GM23338 (cell line): ENCODE measurements at regions not wholly inside any gene's neighbourhood (a gene's known extent, or its start where the extent isn't known, plus 50 kb on each side); places are given as distances from the start of the nearest gene placed in this dataset.

Experiments used
- ATAC-seq: fragments of 200-7000 bp; cut with Tn5 transposase; 3 replicates; pipeline ENCODE4 v1.9.1; 2020
- DNase-seq: peaks from one replicate; pipeline ENCODE4 v3.0.0-alpha.2; 2015; ENCODE audit warnings: low spot score
- H2AFZ ChIP-seq: fragments of 200-600 bp; sonication (generic); 2 replicates; pipeline ENCODE4 v1.8.0; 2016; ENCODE audit warnings: antibody characterized with exemption, mild to moderate bottlenecking, moderate library complexity
- H3F3A ChIP-seq: fragments of 200-600 bp; sonication (generic); replicated peaks from 2 replicates; pipeline ENCODE4 v1.8.0; 2017; ENCODE audit warnings: antibody characterized with exemption, mixed run types, low read depth
- H3K27ac ChIP-seq: fragments of 200-600 bp; sonication (generic); 2 replicates; pipeline ENCODE4 v1.6.1; 2016; ENCODE audit warnings: low read depth
- H3K27me3 ChIP-seq: fragments of 200-600 bp; sonication (generic); 2 replicates; pipeline ENCODE4 v1.8.0; 2016; ENCODE audit warnings: mild to moderate bottlenecking, mixed run types, moderate library complexity; ENCODE audit not compliant: insufficient read depth
- H3K36me3 ChIP-seq: fragments of 200-600 bp; sonication (generic); 2 replicates; pipeline ENCODE4 v1.8.0; 2016; ENCODE audit warnings: mild to moderate bottlenecking; ENCODE audit not compliant: insufficient read depth
- H3K4me1 ChIP-seq: fragments of 200-600 bp; sonication (generic); 2 replicates; pipeline ENCODE4 v1.8.0; 2016; ENCODE audit warnings: mild to moderate bottlenecking, moderate library complexity; ENCODE audit not compliant: insufficient read depth
- H3K4me2 ChIP-seq: fragments of 200-600 bp; sonication (generic); 2 replicates; pipeline ENCODE4 v1.7.1; 2017; ENCODE audit warnings: mixed run types
- H3K4me3 ChIP-seq: fragments of 200-600 bp; sonication (generic); 2 replicates; pipeline ENCODE4 v1.6.1; 2016; ENCODE audit warnings: mixed run types
- H3K79me2 ChIP-seq: fragments of 200-600 bp; sonication (generic); replicated peaks from 2 replicates; pipeline ENCODE4 v1.8.0; 2017; ENCODE audit warnings: mild to moderate bottlenecking; ENCODE audit not compliant: insufficient read depth
- H3K9me2 ChIP-seq: fragments of 200-600 bp; sonication (generic); 2 replicates; pipeline ENCODE4 v1.8.0; 2017; ENCODE audit not compliant: insufficient read depth
- H4K20me1 ChIP-seq: fragments of 200-600 bp; sonication (generic); replicated peaks from 2 replicates; pipeline ENCODE4 v1.8.0; 2017; ENCODE audit warnings: mild to moderate bottlenecking; ENCODE audit not compliant: insufficient read depth
- H3K27ac Mint-ChIP-seq: 2 replicates; pipeline ENCODE4 v1.8.0; 2020; ENCODE audit warnings: inconsistent platforms, mild to moderate bottlenecking, moderate library complexity, mixed read lengths
- H3K27me3 Mint-ChIP-seq: 3 replicates; pipeline ENCODE4 v1.8.0; 2022; ENCODE audit warnings: low read depth, mild to moderate bottlenecking, moderate library complexity, mixed read lengths, inconsistent platforms; ENCODE audit not compliant: insufficient read depth, poor library complexity
- H3K36me3 Mint-ChIP-seq: 3 replicates; pipeline ENCODE4 v1.8.0; 2021; ENCODE audit warnings: low read depth, mild to moderate bottlenecking, inconsistent platforms, moderate library complexity, mixed read lengths
- H3K4me1 Mint-ChIP-seq: 3 replicates; pipeline ENCODE4 v1.8.0; 2020; ENCODE audit warnings: mild to moderate bottlenecking, inconsistent platforms, mixed read lengths
- H3K4me3 Mint-ChIP-seq: 3 replicates; pipeline ENCODE4 v1.8.0; 2021; ENCODE audit warnings: moderate library complexity, mild to moderate bottlenecking, inconsistent platforms, mixed read lengths
- H3K9me3 Mint-ChIP-seq: 3 replicates; pipeline ENCODE4 v1.8.0; 2020; ENCODE audit warnings: moderate library complexity, mild to moderate bottlenecking, inconsistent platforms, mixed read lengths
- CREB1 ChIP-seq: fragments of 250-450 bp; sonication (Bioruptor Pico); IDR thresholded peaks from 2 replicates; pipeline ENCODE4 v1.5.0; 2020; ENCODE audit warnings: low read depth, mild to moderate bottlenecking, moderate library complexity
- CTCF ChIP-seq, 2 experiments: fragments of 200-600 bp in 1 of 2; sonication (generic) in 1 of 2; conservative IDR thresholded peaks; 2 replicates each; pipeline versions ENCODE4 v1.5.1 to v1.6.1; 2016 to 2017; ENCODE audit warnings: antibody characterized with exemption in 2 of 2, low read depth in 2 of 2, mild to moderate bottlenecking in 2 of 2, moderate library complexity in 1 of 2
- EZH2 ChIP-seq: fragments of 200-600 bp; sonication (generic); IDR thresholded peaks from one replicate; pipeline ENCODE4 v1.8.0; 2017; ENCODE audit warnings: antibody characterized with exemption, mild to moderate bottlenecking, low read depth; ENCODE audit not compliant: unreplicated experiment
- EZH2phosphoT487 ChIP-seq: fragments of 200-600 bp; sonication (generic); IDR thresholded peaks from one replicate; pipeline ENCODE4 v1.8.1; 2018; ENCODE audit warnings: antibody characterized with exemption; ENCODE audit not compliant: unreplicated experiment
- JUNB ChIP-seq: IDR thresholded peaks from one replicate; pipeline ENCODE4 v1.6.1; 2016; ENCODE audit warnings: antibody characterized with exemption; ENCODE audit not compliant: unreplicated experiment
- NANOG ChIP-seq: IDR thresholded peaks from 2 replicates; pipeline ENCODE4 v1.6.1; 2016; ENCODE audit warnings: antibody characterized with exemption, borderline replicate concordance
- POLR2AphosphoS5 ChIP-seq: IDR thresholded peaks from 2 replicates; pipeline ENCODE4 v1.6.1; 2016; ENCODE audit warnings: antibody characterized with exemption, low read depth
- REST ChIP-seq: IDR thresholded peaks from one replicate; pipeline ENCODE4 v1.6.1; 2018; ENCODE audit warnings: antibody characterized with exemption; ENCODE audit not compliant: unreplicated experiment
- STAT1 ChIP-seq: IDR thresholded peaks from one replicate; pipeline ENCODE4 v1.6.1; 2016; ENCODE audit warnings: antibody characterized with exemption; ENCODE audit not compliant: unreplicated experiment
- ZNF114 ChIP-seq: fragments of 250-450 bp; sonication (Bioruptor Pico); IDR thresholded peaks from 2 replicates; pipeline ENCODE4 v1.5.0; 2020; ENCODE audit warnings: mild to moderate bottlenecking, moderate library complexity
- ZNF331 ChIP-seq: fragments of 250-450 bp; sonication (Bioruptor Pico); IDR thresholded peaks from 2 replicates; pipeline ENCODE4 v1.5.0; 2020; ENCODE audit warnings: low read depth, mild to moderate bottlenecking, moderate library complexity
- ZNF462 ChIP-seq: fragments of 250-450 bp; sonication (Bioruptor Pico); IDR thresholded peaks from 2 replicates; pipeline ENCODE4 v1.5.0; 2020; ENCODE audit warnings: mild to moderate bottlenecking, moderate library complexity
- TF ChIP-seq, protein P1 (sequence below): IDR thresholded peaks from 2 replicates; pipeline ENCODE4 v1.6.1; 2016; ENCODE audit warnings: antibody characterized with exemption

DNA sequence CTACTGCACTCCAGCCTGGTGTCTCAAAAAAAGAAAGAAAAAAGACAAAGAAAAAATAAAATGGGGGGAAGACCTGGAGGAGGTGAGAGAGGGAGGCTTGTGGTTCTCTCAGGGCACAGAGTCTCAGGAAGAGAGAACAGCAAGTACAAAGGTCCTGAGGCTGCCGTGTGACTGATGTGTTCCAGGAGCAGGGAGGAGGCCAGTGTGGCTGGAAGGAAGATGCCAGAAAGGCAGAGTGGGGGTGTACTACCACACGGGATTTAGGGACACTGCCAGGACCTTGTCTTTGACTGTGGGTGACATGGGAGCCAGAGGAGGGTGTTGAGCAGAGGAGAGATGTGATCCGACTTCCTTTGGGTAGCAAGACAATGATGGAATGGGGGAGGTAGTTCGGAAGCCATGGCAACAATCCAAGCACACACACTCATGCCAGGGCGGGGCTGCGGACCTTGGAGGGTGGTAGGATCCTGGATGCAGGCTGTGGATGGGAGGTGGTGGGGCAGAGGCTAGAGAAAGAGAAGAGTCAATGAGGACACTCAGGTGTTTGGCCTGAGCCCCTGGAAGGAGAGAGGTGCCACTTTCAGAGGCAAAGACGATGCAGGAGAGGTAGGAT lies 136.4 kb upstream of the PTPN1 start:
- H3K9me2 ChIP-seq, result no peaks in the 10 kb centered on the region
- no peaks in the 10 kb centered on the region for H3K36me3 ChIP-seq
- no peaks in the 10 kb centered on the region for H3K4me1 ChIP-seq
- no peaks in the 10 kb centered on the region for H3K27me3 Mint-ChIP-seq
- H3K4me1 Mint-ChIP-seq, result no peaks in the 10 kb centered on the region
- H3K79me2 ChIP-seq, result no peaks in the 10 kb centered on the region
- TF ChIP-seq EZH2, result no peak
- no peak for TF ChIP-seq ZNF462 (CRISPR knock-in tag)
- no peak for TF ChIP-seq POLR2AphosphoS5
- no peak for TF ChIP-seq STAT1
- no peak for TF ChIP-seq ZNF114 (CRISPR knock-in tag)
- TF ChIP-seq NANOG, result no peak
- TF ChIP-seq, protein P1, sequence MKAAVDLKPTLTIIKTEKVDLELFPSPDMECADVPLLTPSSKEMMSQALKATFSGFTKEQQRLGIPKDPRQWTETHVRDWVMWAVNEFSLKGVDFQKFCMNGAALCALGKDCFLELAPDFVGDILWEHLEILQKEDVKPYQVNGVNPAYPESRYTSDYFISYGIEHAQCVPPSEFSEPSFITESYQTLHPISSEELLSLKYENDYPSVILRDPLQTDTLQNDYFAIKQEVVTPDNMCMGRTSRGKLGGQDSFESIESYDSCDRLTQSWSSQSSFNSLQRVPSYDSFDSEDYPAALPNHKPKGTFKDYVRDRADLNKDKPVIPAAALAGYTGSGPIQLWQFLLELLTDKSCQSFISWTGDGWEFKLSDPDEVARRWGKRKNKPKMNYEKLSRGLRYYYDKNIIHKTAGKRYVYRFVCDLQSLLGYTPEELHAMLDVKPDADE, result no peak
- no peak for TF ChIP-seq ZNF331 (CRISPR knock-in tag)
- TF ChIP-seq REST, result no peak
- no peak for TF ChIP-seq CTCF (conservative IDR thresholded peaks at IDR 0.05; ENCODE audit: low read depth in 2 of 2)
- no peak for TF ChIP-seq CREB1 (CRISPR knock-in tag)
- TF ChIP-seq EZH2phosphoT487, result no peak
- TF ChIP-seq JUNB, result no peak
- no peaks in the 10 kb centered on the region; the same call in 2 of the 3 replicates for H3K9me3 Mint-ChIP-seq
- no peak overlapping the region for H3K4me3 Mint-ChIP-seq
- peak overlapping the region; percentile 14; the same call in 1 of the 2 replicates for H2AFZ ChIP-seq
- no peaks in the 10 kb centered on the region for H3F3A ChIP-seq
- no peaks in the 10 kb centered on the region for H3K36me3 Mint-ChIP-seq
- no peak for ATAC-seq
- H3K27me3 ChIP-seq, result no peaks in the 10 kb centered on the region
- no peak overlapping the region for H3K27ac Mint-ChIP-seq
- H3K4me3 ChIP-seq, result no peak overlapping the region
- H4K20me1 ChIP-seq, result no peaks in the 10 kb centered on the region
- H3K4me2 ChIP-seq, result no peak overlapping the region
- DNase-seq, result peak; percentile 31
- H3K27ac ChIP-seq, result no peak overlapping the region
